ENCODE measurements at regions not wholly inside any gene's neighbourhood (a gene's known extent, or its start where the extent isn't known, plus 50 kb on each side); places are given as distances from the start of the nearest gene placed in this dataset.
"Not testable (repeated sequence)": the region's sequence is repeated elsewhere in the genome, so short reads cannot be mapped to it uniquely, and the experiment has no call there.

- DNase-seq = no peak
These were observed 101.7 kb upstream of the SEC14L1 start for GRCh38 chr17:77038884-77039555.

- no peak for DNase-seq
These were observed 98.1 kb upstream of the SEC14L1 start for GRCh38 chr17:77042476-77043231.

DNA sequence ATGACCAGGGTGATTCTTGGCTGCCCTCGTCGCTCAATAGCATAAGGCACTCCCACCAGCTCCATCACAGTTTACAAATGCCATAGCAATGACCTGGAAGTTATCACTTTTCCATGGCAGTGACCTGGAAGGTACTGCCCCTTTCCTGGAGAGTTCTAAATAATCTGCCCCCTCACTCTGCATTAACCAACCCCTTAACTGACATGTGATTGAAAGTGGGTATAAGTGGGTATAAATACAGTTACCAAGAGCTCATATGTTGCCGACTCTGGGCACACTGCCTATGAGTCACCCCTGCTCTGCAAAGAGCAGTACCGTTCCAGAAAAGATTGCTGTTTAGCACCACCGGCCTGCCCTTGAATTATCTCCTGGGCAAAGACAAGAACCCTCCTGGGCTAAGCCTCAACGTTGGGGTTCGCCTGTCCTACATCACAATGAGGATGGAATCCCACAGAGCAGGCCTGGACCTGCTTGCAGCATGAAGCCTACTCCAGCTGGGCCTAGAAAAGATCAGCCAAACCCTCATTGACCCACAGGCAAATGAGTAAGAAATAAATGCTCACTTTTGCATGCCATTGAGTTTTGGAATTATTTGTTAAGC is 95.2 kb upstream of the SEC14L1 start:
- no peak for DNase-seq

GRCh38 chr17:77049440-77049839 is 91.3 kb upstream of the SEC14L1 start:
- DNase-seq = no peak

- DNase-seq = not testable (repeated sequence)
These were observed 89.9 kb upstream of the SEC14L1 start for GRCh38 chr17:77050901-77051300.

DNA sequence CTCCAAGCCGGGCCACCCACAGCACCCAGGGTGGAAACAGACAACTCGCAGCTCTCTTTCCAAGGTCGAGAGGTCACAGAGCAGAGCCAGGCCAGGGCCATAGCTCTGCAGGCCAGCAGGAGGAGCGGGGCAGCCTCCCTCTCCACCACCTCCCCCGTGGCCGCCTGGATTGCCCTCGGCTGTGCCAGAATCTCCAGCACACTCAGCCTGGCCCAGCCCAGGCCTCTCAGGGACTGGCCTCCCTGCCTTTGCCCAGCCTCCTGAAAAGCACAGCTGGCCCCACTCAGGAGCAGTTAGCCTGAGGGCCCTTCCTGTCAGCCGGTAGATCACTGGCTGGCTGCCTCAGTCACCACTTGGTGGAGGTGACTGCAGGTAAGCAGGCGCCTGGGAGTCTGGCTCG is 85.8 kb upstream of the SEC14L1 start:
- no peak for DNase-seq

GRCh38 chr17:77055453-77055852 is 85.3 kb upstream of the SEC14L1 start:
- DNase-seq = no peak

GRCh38 chr17:77058016-77058415 is 82.8 kb upstream of the SEC14L1 start:
- DNase-seq = no peak

DNA sequence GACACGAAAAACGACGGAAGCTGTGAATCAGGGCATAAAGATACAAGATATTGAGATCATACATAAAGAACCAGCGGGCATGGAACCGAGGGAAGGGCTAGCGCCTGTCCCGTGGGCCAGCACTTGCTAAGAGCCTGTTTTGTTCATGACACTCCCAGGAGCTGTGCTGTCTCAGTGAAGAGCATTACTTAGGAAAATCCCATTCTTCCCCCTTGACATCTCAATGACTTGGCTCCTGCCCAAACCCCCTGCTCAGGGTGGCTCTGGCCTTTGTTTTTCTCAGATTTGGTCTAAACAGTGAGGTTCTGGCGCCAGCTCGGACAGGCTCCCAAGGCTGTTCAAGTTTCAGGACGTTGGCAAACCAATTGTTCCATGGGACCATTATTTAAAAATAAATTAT is 79.1 kb upstream of the SEC14L1 start:
- peak; percentile 17 to 38 (median 37) for DNase-seq

GRCh38 chr17:77064598-77064997 is 76.2 kb upstream of the SEC14L1 start:
- no peak for DNase-seq

GRCh38 chr17:77066165-77066564 is 74.6 kb upstream of the SEC14L1 start:
- DNase-seq = no peak

DNA sequence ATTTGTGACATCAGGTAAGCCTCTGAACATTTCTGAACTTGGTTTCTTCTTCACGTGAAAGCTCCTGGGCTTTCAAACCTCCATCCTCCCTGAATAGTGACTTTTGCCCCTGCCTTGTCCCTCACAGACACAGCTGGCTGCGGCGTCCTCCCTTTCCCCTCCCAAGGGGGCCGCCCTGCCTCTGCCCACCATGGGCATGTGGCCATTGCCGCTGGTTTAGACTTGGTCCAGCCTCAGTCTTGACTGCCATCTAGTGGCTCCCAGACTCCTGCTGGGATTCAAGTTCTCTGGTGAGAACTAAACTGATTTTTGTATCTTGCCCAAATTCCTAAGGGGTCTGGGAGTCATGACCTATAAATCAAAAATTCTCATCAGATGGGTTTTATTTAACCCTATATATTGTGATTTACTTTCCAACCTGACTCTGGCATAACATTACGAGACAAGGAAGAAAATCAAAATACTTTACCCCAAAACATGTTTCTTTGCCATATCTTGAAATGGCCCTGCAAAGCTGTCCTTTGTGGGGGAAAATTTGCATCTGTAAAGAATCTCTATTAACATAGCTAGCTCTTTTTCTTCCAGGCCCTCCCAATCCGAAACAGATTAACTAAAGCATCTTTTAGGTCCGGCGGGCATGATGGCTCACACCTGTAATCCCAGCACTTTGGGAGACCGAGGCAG is 73.9 kb upstream of the SEC14L1 start:
- DNase-seq = peak; percentile 67 to 74 (median 71)

DNA sequence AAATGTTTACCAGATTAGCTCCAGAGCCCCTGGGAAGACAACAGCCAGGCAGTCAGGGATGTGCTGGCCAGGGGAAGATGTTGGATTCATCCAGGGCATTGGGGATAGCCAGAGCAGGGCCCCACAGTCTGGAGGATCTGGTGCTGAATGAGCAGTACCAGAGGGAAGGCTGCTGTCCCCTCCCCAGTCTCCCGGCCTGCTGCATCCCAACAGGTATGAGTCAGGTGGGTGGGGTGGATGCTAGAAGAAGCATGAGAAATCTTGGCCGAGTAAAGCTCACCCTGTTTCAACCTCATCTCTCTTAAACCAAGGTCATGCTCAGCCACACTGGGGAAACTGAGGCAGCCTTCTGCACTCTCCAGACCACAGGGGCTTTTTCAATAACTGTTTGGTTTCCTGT is 71.9 kb upstream of the SEC14L1 start:
- no peak for DNase-seq

DNA sequence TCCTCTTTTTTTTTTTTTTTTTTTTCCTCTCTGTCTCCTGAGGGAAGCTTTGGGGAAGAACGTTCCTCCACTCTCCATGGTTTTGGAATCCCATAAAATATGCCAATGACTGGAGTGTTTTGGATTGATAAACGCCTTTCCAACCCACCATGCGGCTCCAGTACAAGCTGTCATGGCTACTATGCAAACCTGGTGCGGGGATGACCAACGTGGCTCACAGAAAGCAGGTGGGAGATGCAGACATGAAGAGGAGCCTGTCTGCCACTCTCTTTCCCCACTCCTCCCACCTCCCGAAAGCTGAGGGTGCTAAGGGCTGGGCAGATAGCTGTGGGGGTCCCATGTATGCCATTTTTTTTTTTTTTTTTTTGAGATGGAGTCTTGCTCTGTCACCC is 69.9 kb upstream of the SEC14L1 start:
- DNase-seq = no peak

- DNase-seq = no peak
These were observed 68.8 kb upstream of the SEC14L1 start for GRCh38 chr17:77071925-77072490.

GRCh38 chr17:77072670-77073069 is 68.1 kb upstream of the SEC14L1 start:
- no peak for DNase-seq

DNA sequence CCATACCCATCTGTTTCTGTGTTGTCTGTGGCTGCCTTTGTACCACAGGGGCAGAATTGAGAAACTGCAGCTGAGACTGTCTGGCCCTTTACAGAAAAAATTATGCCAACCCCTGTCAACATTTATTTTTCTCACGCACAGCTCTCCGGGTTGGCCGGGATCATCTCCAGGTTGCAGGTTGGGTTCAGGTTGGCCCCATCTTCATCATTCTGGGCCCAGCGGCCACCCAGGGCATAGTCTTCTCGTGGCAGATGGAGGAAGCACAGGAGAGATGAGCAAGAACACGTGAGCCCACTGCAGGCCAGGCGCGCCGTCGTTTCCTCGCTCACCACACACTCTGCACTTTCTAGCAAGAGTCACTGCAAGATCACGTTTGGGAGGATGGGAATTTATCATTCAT is 66.1 kb upstream of the SEC14L1 start:
- DNase-seq = no peak

- no peak for DNase-seq
These were observed 64.5 kb upstream of the SEC14L1 start for GRCh38 chr17:77076124-77076830.

DNA sequence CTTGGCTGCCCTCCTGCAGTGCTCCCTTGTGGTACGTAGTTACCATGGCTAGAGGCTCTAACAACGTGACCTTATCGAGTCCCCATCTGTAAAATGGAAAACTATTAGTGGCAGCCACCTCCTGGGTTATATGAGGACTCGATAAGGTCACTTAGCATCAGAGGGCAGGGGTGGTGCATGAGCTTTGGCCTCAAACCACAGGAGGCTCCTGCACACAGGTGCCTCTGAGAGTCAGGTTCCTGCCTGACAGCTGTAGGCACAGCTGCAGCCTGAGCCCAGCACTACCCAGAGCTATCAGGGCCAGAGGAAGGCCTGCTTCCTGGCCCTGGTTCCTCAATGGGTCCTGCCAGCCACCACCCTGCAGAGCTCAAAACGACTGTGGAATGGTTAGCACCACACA is 57.2 kb upstream of the SEC14L1 start:
- DNase-seq = no peak

DNA sequence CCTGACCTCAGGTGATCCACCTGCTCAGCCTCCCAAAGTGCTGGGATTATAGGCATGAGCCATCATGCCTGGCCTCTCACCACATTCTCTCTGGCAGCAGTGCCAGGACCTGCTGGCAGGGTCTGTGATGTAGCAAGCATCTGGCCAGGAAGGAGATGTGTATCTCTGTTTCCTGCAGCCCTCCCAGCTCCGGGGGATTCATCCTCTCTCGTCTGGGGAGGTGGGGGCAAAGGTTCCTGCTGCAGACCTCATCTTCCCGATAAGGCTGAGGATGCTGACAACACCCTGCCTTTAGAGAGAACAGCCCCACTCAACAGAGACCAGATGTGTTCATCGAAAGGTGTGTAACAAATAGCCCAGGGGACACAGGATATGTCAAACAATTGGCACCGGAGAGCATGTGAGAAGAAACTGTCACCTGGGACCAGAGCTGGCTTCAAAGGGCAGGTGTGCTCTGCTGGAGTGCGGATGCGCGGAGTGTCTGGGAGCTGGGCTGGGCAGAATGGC is 54.8 kb upstream of the SEC14L1 start:
- DNase-seq = no peak

DNA sequence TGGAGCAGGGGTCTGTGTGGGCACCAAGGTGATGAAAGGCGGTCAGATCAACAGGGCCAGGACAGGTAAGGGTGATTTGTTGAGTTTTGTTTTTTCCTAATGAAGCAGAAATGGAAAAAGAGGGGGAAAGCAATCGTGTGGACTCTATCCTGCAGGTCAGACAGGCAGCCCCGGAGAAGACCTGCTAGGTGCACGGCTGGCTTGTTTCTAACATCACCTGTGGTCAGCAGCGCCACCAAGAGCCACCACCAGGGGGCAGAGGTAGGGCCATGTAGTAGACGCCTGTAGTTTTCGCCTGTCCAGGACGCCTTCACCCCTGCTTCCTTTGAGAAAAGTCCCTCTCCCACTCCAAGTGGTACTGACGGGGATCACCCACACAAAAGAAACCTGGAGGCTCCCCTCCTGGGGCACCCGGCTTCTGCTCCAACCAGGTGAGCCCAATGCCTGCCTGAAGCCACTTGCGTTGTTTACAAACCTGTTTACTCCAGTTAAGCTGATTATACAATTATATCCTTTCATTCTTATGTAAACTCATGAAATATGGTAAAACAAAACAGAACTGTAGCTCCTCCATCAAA is 54.2 kb upstream of the SEC14L1 start:
- peak; percentile 83 to 94 (median 88) for DNase-seq
